Lower leg skin (tissue), 4 donors: ENCODE measurements at regions not wholly inside any gene's neighbourhood (a gene's known extent, or its start where the extent isn't known, plus 50 kb on each side); places are given as distances from the start of the nearest gene placed in this dataset.

ENCODE experiments used
- DNase-seq, 2 donors: peaks; one replicate each; pipeline ENCODE4 v3.0.0-alpha.2; 2019; ENCODE audit warnings: low spot score in 2 of 2
- H3K4me3 ChIP-seq: fragments of 200-600 bp; sonication (generic); 2 replicates; pipeline ENCODE4 v1.5.1; 2017; ENCODE audit warnings: mild to moderate bottlenecking, low read depth; ENCODE audit not compliant: poor library complexity, severe bottlenecking
- POLR2A ChIP-seq, 2 donors: fragments of 450-650 bp; IDR thresholded peaks; one replicate each; pipeline ENCODE4 v1.6.1; 2016 to 2017; ENCODE audit warnings: antibody characterized with exemption in 2 of 2, mild to moderate bottlenecking in 1 of 2, moderate library complexity in 1 of 2
- WGBS, 2 donors: methylation state at CpG; one replicate each; pipeline ENCODE4 v1.1.5; 2018; 5-methylcytosine and 5-hydroxymethylcytosine counted together
- intact Hi-C: fragments of 100-400 bp; cut with DNase I; formaldehyde crosslinking; loops from one replicate; pipeline ENCODE4 v1.15.0; 2023; ENCODE audit warnings: low total_unique reads
- TF ChIP-seq, protein P1 (sequence below), 3 donors: fragments of 450-650 bp; IDR thresholded peaks; one replicate each; pipeline ENCODE4 v1.5.1; 2016; ENCODE audit warnings: antibody characterized with exemption in 3 of 3, mild to moderate bottlenecking in 3 of 3, moderate library complexity in 2 of 3

GRCh38 chr6:140641412-140641811 is 1267.0 kb upstream of the CITED2 start:
- H3K4me3 ChIP-seq = no peak overlapping the region
- DNase-seq = no peak
- intact Hi-C loops = no loop called here
- TF ChIP-seq POLR2A (IDR thresholded peaks at IDR 0.05) = no peak
- TF ChIP-seq, protein P1, sequence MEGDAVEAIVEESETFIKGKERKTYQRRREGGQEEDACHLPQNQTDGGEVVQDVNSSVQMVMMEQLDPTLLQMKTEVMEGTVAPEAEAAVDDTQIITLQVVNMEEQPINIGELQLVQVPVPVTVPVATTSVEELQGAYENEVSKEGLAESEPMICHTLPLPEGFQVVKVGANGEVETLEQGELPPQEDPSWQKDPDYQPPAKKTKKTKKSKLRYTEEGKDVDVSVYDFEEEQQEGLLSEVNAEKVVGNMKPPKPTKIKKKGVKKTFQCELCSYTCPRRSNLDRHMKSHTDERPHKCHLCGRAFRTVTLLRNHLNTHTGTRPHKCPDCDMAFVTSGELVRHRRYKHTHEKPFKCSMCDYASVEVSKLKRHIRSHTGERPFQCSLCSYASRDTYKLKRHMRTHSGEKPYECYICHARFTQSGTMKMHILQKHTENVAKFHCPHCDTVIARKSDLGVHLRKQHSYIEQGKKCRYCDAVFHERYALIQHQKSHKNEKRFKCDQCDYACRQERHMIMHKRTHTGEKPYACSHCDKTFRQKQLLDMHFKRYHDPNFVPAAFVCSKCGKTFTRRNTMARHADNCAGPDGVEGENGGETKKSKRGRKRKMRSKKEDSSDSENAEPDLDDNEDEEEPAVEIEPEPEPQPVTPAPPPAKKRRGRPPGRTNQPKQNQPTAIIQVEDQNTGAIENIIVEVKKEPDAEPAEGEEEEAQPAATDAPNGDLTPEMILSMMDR (IDR thresholded peaks at IDR 0.05) = no peak

DNA sequence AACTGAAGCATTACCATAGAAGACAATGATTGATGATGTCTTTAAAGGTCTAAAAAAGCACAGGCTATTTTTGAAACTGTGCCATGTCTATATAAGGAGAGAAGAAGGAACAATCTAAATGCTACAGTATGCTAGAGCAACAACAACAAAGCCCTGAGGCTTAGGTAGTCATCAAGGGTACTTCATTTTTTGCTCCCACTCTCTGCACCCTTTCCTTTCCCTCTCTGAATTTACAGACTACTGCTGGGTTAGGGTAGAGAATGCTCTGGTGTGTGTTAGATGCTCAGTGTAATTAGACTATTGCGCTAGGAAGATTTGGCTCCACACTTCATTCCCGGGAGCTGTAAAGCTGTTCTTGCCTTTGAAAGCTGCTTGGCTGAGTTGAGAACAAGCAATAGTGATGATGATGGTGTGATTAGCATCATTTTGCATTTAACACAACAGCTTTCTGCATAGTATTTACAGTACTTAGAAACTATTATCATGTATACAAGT is 1262.5 kb upstream of the CITED2 start:
- intact Hi-C loops = loop anchor here (5.0 kb wide), 1 partner anchor 430 kb away; no protein-coding TSS in a partner anchor
- WGBS, 2 donors = 58% methylated on average over 2 of the region's 2 CpGs
- no peak for DNase-seq
- TF ChIP-seq POLR2A (IDR thresholded peaks at IDR 0.05) = no peak
- TF ChIP-seq, protein P1 (IDR thresholded peaks at IDR 0.05) = no peak
- no peak overlapping the region for H3K4me3 ChIP-seq

GRCh38 chr6:140636271-140636907 is 1261.9 kb upstream of the CITED2 start:
- intact Hi-C loops = loop anchor here (5.0 kb wide), 1 partner anchor 429 kb away; no protein-coding TSS in a partner anchor
- 88% methylated on average over 11 of the region's 11 CpGs for WGBS, 2 donors
- no peak for DNase-seq
- no peak for TF ChIP-seq POLR2A (IDR thresholded peaks at IDR 0.05)
- TF ChIP-seq, protein P1 (IDR thresholded peaks at IDR 0.05) = no peak
- H3K4me3 ChIP-seq = no peak overlapping the region

- DNase-seq = no peak
- H3K4me3 ChIP-seq = no peak overlapping the region
- TF ChIP-seq POLR2A (IDR thresholded peaks at IDR 0.05) = no peak
- TF ChIP-seq, protein P1 (IDR thresholded peaks at IDR 0.05) = no peak
- intact Hi-C loops = no loop called here
- 92 to 94% methylated on average over 1 of the region's 1 CpG for WGBS, 2 donors
Observed at GRCh38 chr6:140627002-140627401, 1252.6 kb upstream of the CITED2 start.

DNA sequence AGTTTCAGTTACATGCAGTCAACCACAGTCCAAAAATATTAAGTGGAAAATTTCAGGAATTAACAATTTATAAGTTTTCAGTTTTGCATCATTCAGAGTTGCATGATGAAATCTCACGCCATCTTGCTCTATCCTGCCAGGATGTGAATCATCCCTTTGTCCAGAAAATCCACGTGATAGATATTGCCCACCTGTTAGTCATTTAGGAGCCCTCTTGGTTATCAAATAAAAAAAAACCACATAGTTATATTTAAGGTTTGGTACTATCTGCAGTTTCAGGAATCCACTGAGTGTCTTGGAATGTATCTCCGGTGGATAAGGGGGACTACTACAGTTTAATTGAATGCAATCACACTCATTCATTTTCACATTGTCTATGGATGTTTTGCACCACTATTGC is 1249.0 kb upstream of the CITED2 start:
- no peak for DNase-seq
- TF ChIP-seq, protein P1 (IDR thresholded peaks at IDR 0.05) = no peak
- TF ChIP-seq POLR2A (IDR thresholded peaks at IDR 0.05) = no peak

GRCh38 chr6:140620496-140620895 is 1246.0 kb upstream of the CITED2 start:
- no peak for DNase-seq
- 61 to 71% methylated on average over 1 of the region's 1 CpG for WGBS, 2 donors
- H3K4me3 ChIP-seq = no peak overlapping the region
- intact Hi-C loops = no loop called here
- TF ChIP-seq, protein P1 (IDR thresholded peaks at IDR 0.05) = no peak

More for the DNA sequence above, 1249.0 kb upstream of the CITED2 start:
- 58 to 62% methylated on average over 3 of the region's 3 CpGs for WGBS, 2 donors
- intact Hi-C loops = no loop called here
- no peak overlapping the region for H3K4me3 ChIP-seq
